NT2/D1 (cell line): ENCODE measurements at regions not wholly inside any gene's neighbourhood (a gene's known extent, or its start where the extent isn't known, plus 50 kb on each side); places are given as distances from the start of the nearest gene placed in this dataset.
A peak's percentile ranks its signal among the peaks of the same experiment; 100 is the strongest.

ENCODE experiments used
- DNase-seq: peaks from one replicate; pipeline ENCODE4 v3.0.0-alpha.2; 2011; ENCODE audit warnings: low read depth, low spot score
- H3K27me3 ChIP-seq: 2 replicates; pipeline ENCODE4 v1.6.0; 2011; ENCODE audit warnings: mild to moderate bottlenecking; ENCODE audit not compliant: insufficient read length, insufficient read depth
- H3K36me3 ChIP-seq: 2 replicates; pipeline ENCODE4 v1.6.1; 2011; ENCODE audit warnings: mild to moderate bottlenecking, low read length, mixed read lengths; ENCODE audit not compliant: insufficient read depth, insufficient read length
- H3K4me1 ChIP-seq: 2 replicates; pipeline ENCODE4 v1.5.1; 2011; ENCODE audit not compliant: insufficient read depth, insufficient read length
- H3K4me3 ChIP-seq: 2 replicates; pipeline ENCODE4 v1.5.1; 2011; ENCODE audit warnings: low read depth; ENCODE audit not compliant: insufficient read length
- H3K9ac ChIP-seq: 2 replicates; pipeline ENCODE4 v1.6.0; 2011; ENCODE audit warnings: low read depth; ENCODE audit not compliant: insufficient read length
- H3K9me3 ChIP-seq: 2 replicates; pipeline ENCODE4 v1.5.1; 2011; ENCODE audit warnings: mild to moderate bottlenecking, low read length; ENCODE audit not compliant: insufficient read depth
- SUZ12 ChIP-seq: IDR thresholded peaks from 2 replicates; pipeline ENCODE4 v1.6.1; 2011; ENCODE audit not compliant: insufficient read length, insufficient read depth; ENCODE audit errors: extremely low read depth
- YY1 ChIP-seq: IDR thresholded peaks from 2 replicates; pipeline ENCODE4 v1.6.1; 2011; ENCODE audit not compliant: insufficient read length, insufficient read depth
- ZNF274 ChIP-seq: IDR thresholded peaks from 2 replicates; pipeline ENCODE4 v1.6.1; 2011; ENCODE audit warnings: mild to moderate bottlenecking, low read depth, low read length

DNA sequence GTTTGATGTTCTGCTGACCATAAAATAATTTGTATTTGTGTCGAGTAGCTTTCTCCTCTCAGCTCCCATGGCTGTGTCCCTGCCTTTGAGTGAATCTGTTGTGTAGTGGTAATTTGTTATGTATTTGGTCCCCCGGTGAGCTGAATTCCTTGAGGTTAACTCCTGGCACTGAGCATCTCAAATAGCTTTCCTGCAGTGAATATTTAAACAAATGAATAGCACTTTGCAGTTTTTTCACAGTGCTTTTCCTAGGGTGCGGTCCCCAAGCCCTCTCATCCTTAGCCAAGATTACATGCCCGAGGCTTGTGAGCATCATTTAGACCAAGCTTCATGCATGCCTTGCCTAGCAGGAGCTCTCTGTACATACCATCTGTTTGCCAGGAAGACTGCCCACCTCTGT, 74.2 kb downstream of the CLDN34 start:
- H3K36me3 ChIP-seq = peaks cover 13% of the 10 kb centered on the region
- peaks cover 2% of the 10 kb centered on the region for H3K4me1 ChIP-seq
- TF ChIP-seq YY1 (no peak), ZNF274 (no peak), SUZ12 (no peak)
- no peak overlapping the region for H3K9ac ChIP-seq
- peaks cover 18% of the 10 kb centered on the region; the same call in 1 of the 2 replicates for H3K9me3 ChIP-seq
- no peak overlapping the region for H3K4me3 ChIP-seq
- DNase-seq = peak; percentile 79
- H3K27me3 ChIP-seq = no peaks in the 10 kb centered on the region

DNA sequence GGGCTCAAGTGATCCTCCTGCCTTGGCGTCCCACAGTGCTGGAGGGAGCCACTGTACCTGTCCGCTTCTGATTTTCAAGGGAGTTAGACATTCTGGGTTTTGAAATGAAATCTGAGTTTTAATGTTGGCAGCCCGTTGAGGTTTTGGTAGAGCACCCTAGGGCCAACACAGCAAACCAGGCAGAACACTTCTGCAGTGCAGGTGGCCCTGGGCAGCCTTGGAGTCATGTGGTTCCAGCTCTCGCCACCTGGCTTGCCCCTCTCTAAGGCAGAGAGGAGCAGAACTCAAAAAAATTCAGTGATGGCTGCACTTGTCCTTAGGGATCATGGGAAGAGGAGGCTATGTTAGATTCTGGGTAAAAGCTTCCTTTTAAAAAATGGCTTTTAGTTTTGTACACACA, 74.9 kb downstream of the CLDN34 start:
- no peak overlapping the region for H3K4me3 ChIP-seq
- no peak overlapping the region for H3K9ac ChIP-seq
- H3K36me3 ChIP-seq = peaks cover 13% of the 10 kb centered on the region
- DNase-seq = no peak
- peaks cover 18% of the 10 kb centered on the region; the same call in 1 of the 2 replicates for H3K9me3 ChIP-seq
- H3K4me1 ChIP-seq = peaks cover 4% of the 10 kb centered on the region
- H3K27me3 ChIP-seq = no peaks in the 10 kb centered on the region
- no peak for TF ChIP-seq ZNF274
- no peak for TF ChIP-seq SUZ12
- no peak for TF ChIP-seq YY1

DNA sequence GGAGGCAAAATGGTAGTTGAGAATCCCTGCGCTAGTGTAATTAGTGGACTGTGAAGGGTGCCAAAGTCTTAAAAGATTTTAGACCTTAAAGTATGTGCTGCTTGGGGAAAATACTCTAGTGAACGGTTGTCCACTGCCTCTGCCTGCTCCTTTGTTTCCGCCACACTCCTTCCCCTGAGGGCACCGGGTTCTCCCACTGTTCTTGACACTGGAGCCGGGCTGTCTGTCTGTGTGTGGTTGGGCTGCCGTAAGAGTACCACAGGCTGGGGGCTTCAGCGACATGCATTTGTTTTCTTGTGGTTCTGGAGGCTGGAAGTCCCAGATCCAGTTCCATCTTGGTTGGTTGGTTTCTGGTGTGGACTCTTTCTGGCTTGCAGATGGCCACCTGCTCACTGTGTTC, 76.2 kb downstream of the CLDN34 start:
- DNase-seq = no peak
- Histone ChIP-seq H3K36me3 (peaks cover 13% of the 10 kb centered on the region), H3K4me1 (peaks cover 10% of the 10 kb centered on the region), H3K9me3 (peaks cover 18% of the 10 kb centered on the region; the same call in 1 of the 2 replicates), H3K27me3 (no peaks in the 10 kb centered on the region), H3K4me3 (no peak overlapping the region), H3K9ac (no peak overlapping the region)
- no peak for TF ChIP-seq YY1
- no peak for TF ChIP-seq SUZ12
- TF ChIP-seq ZNF274 = no peak

DNA sequence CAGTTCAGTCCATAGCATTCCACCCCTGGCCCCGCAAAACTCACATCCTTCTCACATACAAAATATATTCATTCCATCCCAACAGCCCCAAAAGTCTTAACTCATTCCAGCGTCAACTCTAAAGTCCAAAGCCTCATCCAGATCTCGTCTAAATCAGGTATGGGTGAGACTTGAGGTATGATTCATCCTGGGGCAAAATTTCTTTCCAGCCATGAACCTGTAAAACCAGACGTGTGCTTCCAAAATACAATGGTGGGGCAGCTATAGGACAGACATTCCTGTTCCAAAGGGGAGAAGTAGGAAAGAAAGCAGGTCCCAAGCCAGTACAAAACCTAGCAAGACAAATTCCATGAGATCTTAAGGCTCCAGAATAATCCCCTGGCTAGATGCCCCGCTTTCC, 76.9 kb downstream of the CLDN34 start:
- TF ChIP-seq ZNF274 (no peak), YY1 (no peak), SUZ12 (no peak)
- Histone ChIP-seq H3K36me3 (peaks cover 12% of the 10 kb centered on the region), H3K4me1 (peaks cover 13% of the 10 kb centered on the region), H3K9me3 (peaks cover 18% of the 10 kb centered on the region; the same call in 1 of the 2 replicates), H3K4me3 (no peak overlapping the region), H3K27me3 (no peaks in the 10 kb centered on the region), H3K9ac (no peak overlapping the region)
- DNase-seq = no peak

DNA sequence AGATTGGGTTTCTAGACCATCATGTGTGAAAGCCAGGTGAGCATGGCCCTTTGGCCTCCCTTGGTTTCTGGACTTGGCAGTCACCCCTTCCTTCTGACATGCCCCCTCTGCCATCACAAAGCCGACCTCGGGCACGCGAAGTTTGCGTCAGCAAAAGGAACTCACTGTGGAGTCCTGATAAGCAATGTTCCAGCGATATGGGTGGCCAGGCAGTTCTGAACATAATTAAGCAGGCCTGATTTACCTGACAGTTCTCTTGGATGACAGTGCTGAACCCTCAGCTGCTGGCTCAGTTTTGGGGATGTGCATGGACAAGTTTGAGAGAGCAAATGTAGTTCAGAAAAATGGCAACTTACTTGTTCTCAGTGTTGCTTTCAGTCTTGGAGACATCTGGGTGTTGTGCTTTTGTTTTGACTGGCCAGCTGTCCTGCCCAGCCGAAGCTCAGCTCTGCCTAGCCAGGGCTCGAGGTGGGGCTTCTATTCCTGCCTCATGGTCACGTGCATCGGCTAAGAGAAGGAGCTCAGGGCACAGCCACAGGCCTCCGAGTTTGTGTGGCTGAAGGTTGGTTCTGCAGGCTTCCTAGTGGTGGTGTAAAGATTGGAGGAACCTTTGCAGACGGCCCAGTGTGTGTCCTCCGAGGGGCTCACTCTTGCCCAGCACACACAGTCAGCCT, 78.3 kb downstream of the CLDN34 start:
- H3K9ac ChIP-seq = no peak overlapping the region
- DNase-seq = no peak
- H3K4me3 ChIP-seq = no peak overlapping the region
- TF ChIP-seq ZNF274 (no peak), SUZ12 (no peak), YY1 (no peak)
- H3K4me1 ChIP-seq = peaks cover 22% of the 10 kb centered on the region
- H3K36me3 ChIP-seq = peaks cover 12% of the 10 kb centered on the region
- H3K27me3 ChIP-seq = no peaks in the 10 kb centered on the region
- peaks cover 18% of the 10 kb centered on the region; the same call in 1 of the 2 replicates for H3K9me3 ChIP-seq

DNA sequence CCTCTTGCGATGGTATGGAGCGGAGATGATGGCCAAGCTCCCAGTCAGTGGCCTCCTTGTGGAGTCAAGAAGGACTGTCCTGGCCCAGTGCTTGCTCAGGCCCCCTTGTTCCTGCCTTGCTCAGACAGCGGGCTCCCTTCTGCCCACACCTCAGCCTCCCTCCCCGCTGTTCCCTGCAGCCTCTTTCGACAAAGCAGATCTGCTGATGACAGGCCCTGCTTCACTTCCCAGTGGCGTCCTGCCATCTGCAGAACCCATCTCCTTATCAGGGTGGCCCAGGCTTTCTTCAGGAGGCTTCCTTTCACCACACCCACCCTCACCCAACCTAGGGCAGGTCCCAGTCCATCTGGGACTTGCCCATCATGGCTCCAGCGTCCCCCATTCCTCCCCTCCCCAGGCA, 80.0 kb downstream of the CLDN34 start:
- Histone ChIP-seq H3K9me3 (peaks cover 18% of the 10 kb centered on the region; the same call in 1 of the 2 replicates), H3K9ac (no peak overlapping the region), H3K4me1 (peaks cover 22% of the 10 kb centered on the region), H3K4me3 (no peak overlapping the region), H3K36me3 (peaks cover 12% of the 10 kb centered on the region), H3K27me3 (no peaks in the 10 kb centered on the region)
- DNase-seq = no peak
- TF ChIP-seq YY1 = no peak
- no peak for TF ChIP-seq ZNF274
- TF ChIP-seq SUZ12 = no peak

DNA sequence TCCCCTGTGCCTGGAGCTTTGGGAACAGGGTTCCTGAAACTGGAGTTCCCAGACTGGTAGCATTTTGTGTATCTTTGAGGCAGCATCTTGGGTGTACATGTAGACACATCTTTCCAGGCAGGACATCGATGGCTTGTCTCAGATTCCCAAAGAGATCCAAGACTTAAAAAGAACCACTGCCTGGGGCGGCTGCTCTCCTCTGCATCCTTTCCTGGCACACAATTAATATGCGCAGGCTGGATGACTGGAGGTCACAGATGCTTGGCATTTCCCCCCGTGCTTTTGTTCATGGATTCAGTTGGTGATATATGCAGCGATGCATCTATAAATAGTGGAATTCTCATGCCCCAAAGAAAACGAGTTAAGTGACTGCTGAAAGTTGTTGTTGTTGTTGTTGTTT, 80.5 kb downstream of the CLDN34 start:
- Histone ChIP-seq H3K27me3 (no peaks in the 10 kb centered on the region), H3K4me1 (peaks cover 22% of the 10 kb centered on the region), H3K9me3 (peaks cover 14% of the 10 kb centered on the region; the same call in 1 of the 2 replicates), H3K36me3 (peaks cover 12% of the 10 kb centered on the region), H3K9ac (no peak overlapping the region), H3K4me3 (no peak overlapping the region)
- TF ChIP-seq ZNF274 = no peak
- TF ChIP-seq SUZ12 = no peak
- no peak for DNase-seq

DNA sequence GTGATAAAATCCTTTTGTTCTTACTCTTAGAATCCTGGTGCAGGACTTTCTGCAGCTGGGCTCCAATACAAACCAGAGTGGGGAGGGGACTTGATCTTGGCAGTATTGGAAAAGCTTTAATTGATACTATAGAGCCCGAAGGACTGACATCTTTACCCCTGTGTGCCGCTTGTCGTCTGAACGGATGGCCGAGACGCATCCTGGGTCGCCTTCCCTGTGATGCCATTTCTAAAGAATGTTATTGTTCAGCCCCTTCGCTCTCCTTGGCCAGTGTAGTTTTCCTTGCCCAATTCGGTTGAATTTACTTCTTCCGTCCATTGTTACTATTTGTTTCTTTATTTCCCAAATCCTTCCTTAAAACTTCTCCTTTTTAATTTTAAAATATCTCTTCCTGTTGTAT, 80.9 kb downstream of the CLDN34 start:
- H3K9ac ChIP-seq = no peak overlapping the region
- no peaks in the 10 kb centered on the region for H3K27me3 ChIP-seq
- no peak overlapping the region for H3K4me3 ChIP-seq
- H3K36me3 ChIP-seq = peaks cover 12% of the 10 kb centered on the region
- no peak for DNase-seq
- TF ChIP-seq SUZ12 (no peak), YY1 (no peak), ZNF274 (no peak)
- H3K4me1 ChIP-seq = peaks cover 22% of the 10 kb centered on the region
- H3K9me3 ChIP-seq = peaks cover 10% of the 10 kb centered on the region; the same call in 1 of the 2 replicates
